Ovary (tissue), 7 donors: ENCODE measurements at regions not wholly inside any gene's neighbourhood (a gene's known extent, or its start where the extent isn't known, plus 50 kb on each side); places are given as distances from the start of the nearest gene placed in this dataset.

Experiments used
- DNase-seq, 5 donors: peaks; one replicate each; pipeline ENCODE4 v3.0.0-alpha.2; 2019 to 2020
- H3K27ac ChIP-seq, 2 donors: fragments of 200-600 bp; one replicate each; pipeline versions ENCODE4 v1.5.1 to v1.8.0; 2019 to 2022
- H3K27me3 ChIP-seq: fragments of 200-600 bp; one replicate; pipeline ENCODE4 v1.8.0; 2022
- H3K36me3 ChIP-seq: fragments of 200-600 bp; sonication (generic); one replicate; pipeline ENCODE4 v1.5.1; 2019
- H3K4me1 ChIP-seq: one replicate; pipeline ENCODE4 v1.8.1; 2013; ENCODE audit warnings: mild to moderate bottlenecking, moderate library complexity; ENCODE audit not compliant: insufficient read depth
- H3K4me3 ChIP-seq: fragments of 200-600 bp; sonication (generic); one replicate; pipeline ENCODE4 v1.5.1; 2017
- H3K9me3 ChIP-seq, 2 donors: fragments of 200-600 bp in 1 of 2; sonication (generic) in 1 of 2; one replicate each; pipeline versions ENCODE4 v1.5.1 to v1.8.1; 2013 to 2019; ENCODE audit warnings: mild to moderate bottlenecking in 1 of 2, moderate library complexity in 1 of 2
- CTCF ChIP-seq, 3 donors: fragments of 450-650 bp in 2 of 3; fragments of 200-600 bp in 1 of 3; IDR thresholded peaks; one replicate each; pipeline versions ENCODE4 v1.5.1 to v1.8.0; 2016 to 2022; ENCODE audit warnings: antibody characterized with exemption in 3 of 3, mild to moderate bottlenecking in 1 of 3
- EP300 ChIP-seq: sonication (generic); formaldehyde crosslinking; IDR thresholded peaks from one replicate; pipeline ENCODE4 v1.6.1; 2017; ENCODE audit warnings: antibody characterized with exemption
- POLR2A ChIP-seq: fragments of 450-650 bp; IDR thresholded peaks from one replicate; pipeline ENCODE4 v1.6.1; 2017; ENCODE audit warnings: antibody characterized with exemption, mild to moderate bottlenecking, moderate library complexity
- WGBS, 3 donors: extraction: QIAGEN DNeasy Blood & Tissue Kit in 1 of 3; methylation state at CpG; one replicate each; pipeline versions ENCODE4 v1.1.5 to v1.1.7; 2013 to 2017; 5-methylcytosine and 5-hydroxymethylcytosine counted together
- intact Hi-C, 4 donors: fragments of 100-400 bp; cut with DNase I; formaldehyde crosslinking; loops; one replicate each; pipeline versions ENCODE4 v1.11.0 to v1.15.1; 2022 to 2023
- donor health status: DM: no; HTN: no; CAD: no; lungs with moderate emphysema.
- donor health status: DM: no; HTN: no; CAD: no.
- donor health status: Bipolar disorder and iron deficiency.
- donor health status: DM: no; HTN: no; CAD: no.
- donor health status: DM: yes; HTN: yes; CAD: no.

GRCh38 chr7:13057462-13058200, 370.2 kb downstream of the ARL4A start:
- Histone ChIP-seq H3K27ac (no peak overlapping the region), H3K4me1 (no peaks in the 10 kb centered on the region), H3K4me3 (no peak overlapping the region), H3K27me3 (no peaks in the 10 kb centered on the region), H3K36me3 (no peaks in the 10 kb centered on the region), H3K9me3 (no peaks in the 10 kb centered on the region)
- DNase-seq, result no peak
- WGBS, 3 donors, result 76 to 81% (median 79%) methylated on average over 6 of the region's 6 CpGs
- intact Hi-C loops, result no loop called here
- TF ChIP-seq POLR2A, result no peak
- TF ChIP-seq EP300, result no peak
- no peak for TF ChIP-seq CTCF (IDR thresholded peaks at IDR 0.05)

DNA sequence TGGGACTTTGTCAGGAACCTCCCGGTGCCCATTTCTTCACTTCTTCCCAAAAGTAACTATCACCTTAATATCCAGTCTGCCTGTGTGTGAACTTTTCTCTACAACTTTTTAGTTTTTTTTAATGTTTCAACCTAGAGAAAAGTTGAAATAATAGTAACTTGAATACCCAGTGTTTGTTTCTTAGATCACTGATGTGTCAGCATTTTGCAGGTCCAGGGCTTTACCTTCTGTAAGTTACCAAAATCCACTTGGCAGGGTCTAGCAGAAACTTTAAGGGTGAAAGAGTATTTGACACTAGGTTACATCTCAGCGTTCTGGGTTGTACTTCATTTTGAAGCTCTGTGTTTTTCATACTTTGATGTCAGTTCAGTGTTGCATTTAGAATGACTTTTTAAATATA, 372.7 kb downstream of the ARL4A start:
- H3K27me3 ChIP-seq, result no peaks in the 10 kb centered on the region
- TF ChIP-seq EP300 (no peak), CTCF (IDR thresholded peaks at IDR 0.05) (no peak), POLR2A (no peak)
- H3K4me1 ChIP-seq, result no peaks in the 10 kb centered on the region
- no peak for DNase-seq
- H3K27ac ChIP-seq, result no peak overlapping the region
- H3K36me3 ChIP-seq, result no peaks in the 10 kb centered on the region
- no peak overlapping the region for H3K4me3 ChIP-seq
- 89 to 94% (median 92%) methylated on average over 2 of the region's 2 CpGs for WGBS, 3 donors
- no peaks in the 10 kb centered on the region for H3K9me3 ChIP-seq
- intact Hi-C loops, result no loop called here

- WGBS, 3 donors, result 86 to 88% (median 86%) methylated on average over 4 of the region's 4 CpGs
- TF ChIP-seq CTCF (IDR thresholded peaks at IDR 0.05) (no peak), EP300 (no peak), POLR2A (no peak)
- Histone ChIP-seq H3K9me3 (no peaks in the 10 kb centered on the region), H3K36me3 (no peaks in the 10 kb centered on the region), H3K4me3 (no peak overlapping the region), H3K27me3 (no peaks in the 10 kb centered on the region), H3K27ac (no peak overlapping the region), H3K4me1 (no peaks in the 10 kb centered on the region)
- DNase-seq, result no peak
- intact Hi-C loops, result no loop called here
Measured at GRCh38 chr7:13061115-13061514, 373.7 kb downstream of the ARL4A start.

GRCh38 chr7:13062631-13063030, 375.2 kb downstream of the ARL4A start:
- Histone ChIP-seq H3K4me1 (no peaks in the 10 kb centered on the region), H3K27me3 (no peaks in the 10 kb centered on the region), H3K36me3 (no peaks in the 10 kb centered on the region), H3K27ac (no peak overlapping the region), H3K9me3 (no peaks in the 10 kb centered on the region), H3K4me3 (no peak overlapping the region)
- no peak for TF ChIP-seq POLR2A
- TF ChIP-seq EP300, result no peak
- no peak for TF ChIP-seq CTCF (IDR thresholded peaks at IDR 0.05)
- WGBS, 3 donors, result 93 to 98% (median 97%) methylated on average over 4 of the region's 4 CpGs
- intact Hi-C loops, result no loop called here
- DNase-seq, result no peak
